Fibroblast of lung (primary cell): ENCODE measurements at regions not wholly inside any gene's neighbourhood (a gene's known extent, or its start where the extent isn't known, plus 50 kb on each side); places are given as distances from the start of the nearest gene placed in this dataset.

Source experiments
- CTCF ChIP-seq, 2 donors: IDR thresholded peaks in 1 of 2; conservative IDR thresholded peaks in 1 of 2; 1 replicate in 1 of 2; 2 replicates in 1 of 2; pipeline ENCODE4 v1.5.1; 2011 to 2012; ENCODE audit warnings: low read length in 2 of 2, control low read depth in 1 of 2, inconsistent platforms in 1 of 2, low read depth in 1 of 2, mild to moderate bottlenecking in 1 of 2
- EZH2 ChIP-seq: IDR thresholded peaks from 2 replicates; pipeline ENCODE4 v1.5.1; 2012; ENCODE audit warnings: low read length, control low read depth, mild to moderate bottlenecking; ENCODE audit errors: missing control alignments

GRCh38 chr10:111578076-111578475, 501.2 kb downstream of the ADRA2A start:
- no peak for TF ChIP-seq CTCF (conservative IDR thresholded peaks at IDR 0.05 in 1 of 2, IDR thresholded peaks at IDR 0.05 in 1 of 2; ENCODE audit: low read depth in 1 of 2, low read length in 2 of 2)
- no peak for TF ChIP-seq EZH2
